Gastroesophageal sphincter (tissue), 4 donors: ENCODE measurements at regions not wholly inside any gene's neighbourhood (a gene's known extent, or its start where the extent isn't known, plus 50 kb on each side); places are given as distances from the start of the nearest gene placed in this dataset.

ENCODE experiments used
- ATAC-seq: fragments of 150-250 bp; one replicate; pipeline ENCODE4 v1.9.1; 2016; ENCODE audit warnings: mild to moderate bottlenecking, moderate library complexity
- H3K27ac ChIP-seq, 4 donors: fragments of 200-600 bp; sonication (generic) in 3 of 4; 1 replicate in 3 of 4; 2 replicates in 1 of 4; pipeline ENCODE4 v1.5.1; 2016 to 2019
- H3K27me3 ChIP-seq: fragments of 200-600 bp; sonication (generic); one replicate; pipeline ENCODE4 v1.5.1; 2019
- H3K36me3 ChIP-seq, 2 donors: fragments of 200-600 bp; sonication (generic); one replicate each; pipeline ENCODE4 v1.5.1; 2019; ENCODE audit warnings: control low read depth in 1 of 2
- H3K4me1 ChIP-seq, 3 donors: fragments of 200-600 bp; sonication (generic); 1 replicate in 2 of 3; 2 replicates in 1 of 3; pipeline ENCODE4 v1.5.1; 2016 to 2019; ENCODE audit warnings: control low read depth in 2 of 3
- H3K4me3 ChIP-seq, 2 donors: fragments of 200-600 bp; sonication (generic); one replicate each; pipeline ENCODE4 v1.5.1; 2019; ENCODE audit warnings: mild to moderate bottlenecking in 1 of 2, moderate library complexity in 1 of 2
- H3K9me3 ChIP-seq, 3 donors: fragments of 200-600 bp; sonication (generic); one replicate each; pipeline ENCODE4 v1.5.1; 2017 to 2019; ENCODE audit warnings: control low read depth in 2 of 3
- EP300 ChIP-seq: sonication (generic); formaldehyde crosslinking; IDR thresholded peaks from one replicate; pipeline ENCODE4 v1.6.1; 2017; ENCODE audit warnings: antibody characterized with exemption, mild to moderate bottlenecking
- POLR2A ChIP-seq, 2 donors: fragments of 450-650 bp; IDR thresholded peaks; one replicate each; pipeline ENCODE4 v1.6.1; 2017; ENCODE audit warnings: antibody characterized with exemption in 2 of 2, mild to moderate bottlenecking in 2 of 2, moderate library complexity in 1 of 2
- POLR2AphosphoS5 ChIP-seq: sonication (generic); formaldehyde crosslinking; IDR thresholded peaks from one replicate; pipeline ENCODE4 v1.6.1; 2017; ENCODE audit warnings: antibody characterized with exemption
- WGBS, 2 donors: methylation state at CpG; one replicate each; pipeline ENCODE4 v1.1.5; 2018; ENCODE audit warnings: low coverage in 1 of 2; 5-methylcytosine and 5-hydroxymethylcytosine counted together
- TF ChIP-seq, protein P1 (sequence below), 4 experiments: fragments of 200-600 bp in 2 of 4; fragments of 450-650 bp in 2 of 4; sonication (generic) in 1 of 4; IDR thresholded peaks; one replicate each; pipeline ENCODE4 v1.5.1; 2017 to 2019; ENCODE audit warnings: antibody characterized with exemption in 4 of 4, mild to moderate bottlenecking in 2 of 4, moderate library complexity in 2 of 4

DNA sequence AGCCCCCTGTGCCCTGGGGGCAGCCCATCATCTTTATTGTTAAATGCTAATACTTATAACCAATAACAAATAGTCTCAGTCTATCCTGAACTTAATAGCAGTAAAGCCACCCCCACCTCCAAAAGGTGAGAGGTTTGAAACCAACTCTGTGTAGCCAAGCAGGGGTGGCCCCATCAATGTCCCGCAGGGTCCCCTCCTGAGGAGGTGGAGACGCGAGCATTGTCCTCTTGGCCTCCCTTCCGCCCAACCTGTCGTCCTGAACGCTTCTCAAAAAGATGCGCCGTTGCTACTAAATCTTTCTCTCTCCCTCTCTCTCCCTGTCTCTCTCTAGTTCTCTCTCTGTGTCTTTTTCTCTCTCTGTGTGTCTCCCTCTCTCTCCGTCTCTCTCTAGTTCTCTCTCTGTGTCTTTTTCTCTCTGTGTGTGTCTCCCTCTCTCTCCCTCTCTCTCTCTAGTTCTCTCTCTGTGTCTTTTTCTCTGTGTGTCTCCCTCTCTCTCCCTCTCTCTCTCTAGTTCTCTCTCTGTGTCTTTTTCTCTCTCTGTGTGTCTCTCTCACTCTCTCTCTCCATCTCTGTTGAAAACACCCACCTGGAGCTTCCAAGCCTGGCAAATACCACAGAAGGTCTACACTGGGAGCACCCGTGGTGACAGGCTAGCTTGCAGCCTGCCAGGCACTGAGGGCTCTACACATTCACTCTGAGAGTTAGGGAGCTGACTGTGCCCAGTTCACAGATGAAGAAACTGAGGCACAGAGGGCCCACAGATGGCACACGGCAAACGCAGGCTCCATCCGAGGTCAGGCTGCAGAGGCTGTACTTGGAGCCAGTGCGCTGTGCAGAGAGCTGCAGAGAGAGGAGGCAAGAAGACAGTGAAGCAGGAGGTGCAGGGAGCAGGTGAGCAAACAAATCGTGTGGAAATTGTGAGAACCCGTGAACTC lies 185.9 kb downstream of the C16orf95 start:
- peaks cover 51% of the 10 kb centered on the region for H3K27me3 ChIP-seq
- TF ChIP-seq POLR2A (IDR thresholded peaks at IDR 0.05): no peak
- H3K4me1 ChIP-seq: peaks cover 0 to 16% (median 6%) of the 10 kb centered on the region in 3 donors
- no peaks in the 10 kb centered on the region for H3K36me3 ChIP-seq
- no peak overlapping the region for H3K27ac ChIP-seq
- ATAC-seq: no peak
- H3K4me3 ChIP-seq: no peak overlapping the region
- WGBS, 2 donors: 91 to 93% methylated on average over 3 to 11 of the region's 16 CpGs
- H3K9me3 ChIP-seq: peaks cover 0 to 41% (median 0%) of the 10 kb centered on the region in 3 donors

DNA sequence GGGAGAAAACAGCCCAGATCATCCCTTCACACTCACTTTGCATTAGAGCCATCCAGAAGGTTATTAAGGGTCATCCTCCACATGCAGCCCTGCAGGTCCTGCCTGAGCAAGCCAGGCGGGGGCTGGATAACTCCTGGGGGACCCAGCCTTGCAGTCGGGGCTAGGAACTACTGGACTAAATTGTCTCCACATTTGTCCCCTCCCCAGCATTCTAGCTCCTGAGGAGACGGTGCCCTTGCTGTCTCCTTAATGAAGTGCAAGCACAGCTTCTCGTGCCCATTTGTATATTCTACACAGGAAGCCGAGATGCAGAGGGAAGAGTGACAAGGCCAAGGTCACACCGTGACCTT lies 185.2 kb downstream of the C16orf95 start:
- H3K4me1 ChIP-seq: peaks cover 0 to 9% (median 2%) of the 10 kb centered on the region in 3 donors
- no peak overlapping the region for H3K27ac ChIP-seq
- no peaks in the 10 kb centered on the region for H3K36me3 ChIP-seq
- H3K4me3 ChIP-seq: no peak overlapping the region
- no peak for TF ChIP-seq EP300
- no peak for TF ChIP-seq POLR2AphosphoS5
- TF ChIP-seq POLR2A (IDR thresholded peaks at IDR 0.05): no peak
- TF ChIP-seq, protein P1, sequence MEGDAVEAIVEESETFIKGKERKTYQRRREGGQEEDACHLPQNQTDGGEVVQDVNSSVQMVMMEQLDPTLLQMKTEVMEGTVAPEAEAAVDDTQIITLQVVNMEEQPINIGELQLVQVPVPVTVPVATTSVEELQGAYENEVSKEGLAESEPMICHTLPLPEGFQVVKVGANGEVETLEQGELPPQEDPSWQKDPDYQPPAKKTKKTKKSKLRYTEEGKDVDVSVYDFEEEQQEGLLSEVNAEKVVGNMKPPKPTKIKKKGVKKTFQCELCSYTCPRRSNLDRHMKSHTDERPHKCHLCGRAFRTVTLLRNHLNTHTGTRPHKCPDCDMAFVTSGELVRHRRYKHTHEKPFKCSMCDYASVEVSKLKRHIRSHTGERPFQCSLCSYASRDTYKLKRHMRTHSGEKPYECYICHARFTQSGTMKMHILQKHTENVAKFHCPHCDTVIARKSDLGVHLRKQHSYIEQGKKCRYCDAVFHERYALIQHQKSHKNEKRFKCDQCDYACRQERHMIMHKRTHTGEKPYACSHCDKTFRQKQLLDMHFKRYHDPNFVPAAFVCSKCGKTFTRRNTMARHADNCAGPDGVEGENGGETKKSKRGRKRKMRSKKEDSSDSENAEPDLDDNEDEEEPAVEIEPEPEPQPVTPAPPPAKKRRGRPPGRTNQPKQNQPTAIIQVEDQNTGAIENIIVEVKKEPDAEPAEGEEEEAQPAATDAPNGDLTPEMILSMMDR (IDR thresholded peaks at IDR 0.05): no peak
- peaks cover 0 to 41% (median 0%) of the 10 kb centered on the region in 3 donors for H3K9me3 ChIP-seq
- H3K27me3 ChIP-seq: peaks cover 51% of the 10 kb centered on the region
- WGBS, 2 donors: 87% methylated on average over 4 of the region's 6 CpGs; no CpG with 5 or more reads in 1 of the 2 donors
- no peak for ATAC-seq

DNA sequence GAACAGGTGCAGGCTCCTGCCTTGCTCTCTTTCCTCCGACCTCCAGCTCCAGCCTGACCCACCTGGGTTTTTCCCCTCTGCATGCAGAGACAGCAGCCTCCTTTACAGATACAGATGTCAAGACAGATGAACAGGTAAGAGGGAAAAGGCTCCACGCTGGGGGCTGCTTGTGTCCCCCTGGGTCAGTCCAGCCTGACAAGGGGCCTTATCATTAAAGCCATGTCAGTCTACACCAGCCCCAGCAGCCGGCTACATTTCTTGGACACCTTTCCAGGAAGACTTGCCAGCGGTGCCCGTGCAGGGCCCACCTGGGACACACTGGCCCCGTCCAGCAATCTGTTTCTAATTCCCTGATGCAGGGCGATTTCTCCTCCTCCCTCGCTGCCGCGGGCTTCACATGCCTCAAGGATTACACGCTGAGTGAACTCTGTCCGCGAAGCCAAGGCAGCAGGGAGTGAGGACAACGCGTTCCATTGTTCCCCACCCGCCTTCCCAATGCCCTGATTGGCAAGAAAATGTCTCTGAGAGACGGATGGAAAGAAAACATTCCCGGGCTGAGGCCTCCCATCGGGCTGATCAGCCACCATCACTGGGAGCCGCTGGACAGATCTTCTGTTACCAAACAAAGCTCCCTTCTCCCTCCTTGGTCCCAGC lies 184.7 kb downstream of the C16orf95 start:
- TF ChIP-seq POLR2A (IDR thresholded peaks at IDR 0.05): no peak
- TF ChIP-seq, protein P1 (IDR thresholded peaks at IDR 0.05): no peak
- no peak for TF ChIP-seq EP300
- no peak for TF ChIP-seq POLR2AphosphoS5
- Histone ChIP-seq H3K36me3 (no peaks in the 10 kb centered on the region), H3K27ac (no peak overlapping the region), H3K4me1 (peaks cover 0 to 4% (median 0%) of the 10 kb centered on the region in 3 donors), H3K9me3 (peaks cover 0 to 42% (median 0%) of the 10 kb centered on the region in 3 donors), H3K27me3 (peaks cover 47% of the 10 kb centered on the region), H3K4me3 (no peak overlapping the region)
- 45 to 68% methylated on average over 5 to 8 of the region's 20 CpGs for WGBS, 2 donors
- no peak for ATAC-seq

DNA sequence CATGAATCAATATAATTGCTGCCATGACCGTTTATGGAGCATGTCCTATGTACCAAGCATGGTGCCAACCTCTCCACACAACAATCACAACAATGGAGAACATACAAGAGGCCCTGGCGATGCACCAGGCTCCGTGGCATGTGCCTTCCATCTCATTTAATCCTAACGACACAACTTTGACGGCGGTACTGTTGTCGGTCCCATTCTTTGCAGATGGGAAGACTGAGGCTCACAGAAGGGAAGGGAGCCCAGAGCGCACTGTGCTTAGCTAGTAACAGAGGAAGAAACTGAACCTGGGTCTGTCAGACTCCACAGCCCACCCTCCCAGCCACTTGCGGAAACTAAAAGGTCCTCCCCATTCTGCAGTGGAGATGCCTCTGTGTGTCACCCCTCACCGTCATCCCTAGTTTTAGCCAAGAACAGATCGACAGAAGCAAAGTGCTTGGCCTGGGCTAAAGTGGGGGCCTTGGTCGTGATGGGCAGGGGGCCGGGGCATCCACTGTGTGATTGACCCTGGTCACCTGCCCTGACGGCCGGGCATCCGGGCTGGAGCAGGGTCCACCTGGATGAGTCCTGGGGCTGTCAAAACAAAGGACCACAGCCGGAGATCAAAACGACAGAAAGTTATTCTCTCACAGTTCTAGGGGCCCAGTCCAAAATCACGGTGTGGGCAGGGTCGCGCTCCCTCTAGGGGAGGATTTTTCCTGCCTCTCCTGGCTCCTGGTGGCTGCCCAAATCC lies 183.9 kb downstream of the C16orf95 start:
- no peak overlapping the region for H3K27ac ChIP-seq

More for the DNA sequence above, 183.9 kb downstream of the C16orf95 start:
- no peak for ATAC-seq
- H3K4me3 ChIP-seq: no peak overlapping the region
- peaks cover 0 to 48% (median 0%) of the 10 kb centered on the region in 3 donors for H3K9me3 ChIP-seq
- no peaks in the 10 kb centered on the region for H3K4me1 ChIP-seq
- 73 to 95% methylated on average over 6 to 7 of the region's 21 CpGs for WGBS, 2 donors
- H3K36me3 ChIP-seq: no peaks in the 10 kb centered on the region
- TF ChIP-seq, protein P1 (IDR thresholded peaks at IDR 0.05): no peak
- TF ChIP-seq POLR2AphosphoS5: no peak
- no peak for TF ChIP-seq POLR2A (IDR thresholded peaks at IDR 0.05)
- no peak for TF ChIP-seq EP300
- H3K27me3 ChIP-seq: peaks cover 40% of the 10 kb centered on the region
